A673 (cell line): ENCODE measurements at regions not wholly inside any gene's neighbourhood (a gene's known extent, or its start where the extent isn't known, plus 50 kb on each side); places are given as distances from the start of the nearest gene placed in this dataset.

Experiments used
- EZH2 ChIP-seq: fragments of 200-600 bp; sonication (generic); IDR thresholded peaks from 2 replicates; pipeline ENCODE4 v1.6.1; 2017; ENCODE audit warnings: borderline replicate concordance, low read depth, mild to moderate bottlenecking, mixed read lengths, antibody characterized with exemption, low read length; ENCODE audit not compliant: poor library complexity, severe bottlenecking
- TF ChIP-seq, protein P1 (sequence below): fragments of 300-800, 200-600 bp; sonication (generic); conservative IDR thresholded peaks from 2 replicates; pipeline ENCODE4 v1.5.1; 2017; ENCODE audit warnings: low read depth, mild to moderate bottlenecking, antibody characterized with exemption, low read length, moderate library complexity, mixed read lengths

DNA sequence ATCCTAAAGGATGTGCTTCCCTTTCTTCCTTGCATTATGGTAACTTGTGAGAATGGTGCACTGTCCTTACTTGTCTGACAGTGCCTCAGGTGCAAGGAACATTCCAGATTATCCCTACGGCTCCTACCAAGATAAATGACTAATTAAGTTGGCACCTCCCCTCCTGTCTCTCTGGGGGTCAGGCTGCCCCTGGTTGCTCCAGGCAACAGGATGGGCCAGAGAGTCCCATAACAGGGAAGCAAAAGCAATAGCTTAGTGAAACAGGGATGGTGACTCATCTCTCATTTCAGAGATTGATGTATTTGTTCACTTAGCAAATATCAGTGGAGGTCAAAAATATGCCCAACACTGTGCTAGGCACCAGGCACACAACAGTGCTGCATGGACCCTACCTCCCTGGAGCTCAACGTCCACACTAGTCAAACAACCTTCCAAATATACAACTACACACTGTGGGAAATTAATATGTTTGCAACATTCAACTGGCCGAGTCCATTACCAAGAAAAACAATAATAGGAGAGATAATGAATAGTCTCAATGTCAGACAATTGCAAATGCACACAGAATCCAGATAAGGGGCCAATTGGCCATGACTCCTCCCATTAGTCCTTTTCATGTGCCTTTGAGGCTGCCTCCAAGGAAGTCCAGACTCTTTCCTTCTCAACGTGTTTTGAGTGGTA, 249.0 kb downstream of the TLE3 start:
- TF ChIP-seq, protein P1, sequence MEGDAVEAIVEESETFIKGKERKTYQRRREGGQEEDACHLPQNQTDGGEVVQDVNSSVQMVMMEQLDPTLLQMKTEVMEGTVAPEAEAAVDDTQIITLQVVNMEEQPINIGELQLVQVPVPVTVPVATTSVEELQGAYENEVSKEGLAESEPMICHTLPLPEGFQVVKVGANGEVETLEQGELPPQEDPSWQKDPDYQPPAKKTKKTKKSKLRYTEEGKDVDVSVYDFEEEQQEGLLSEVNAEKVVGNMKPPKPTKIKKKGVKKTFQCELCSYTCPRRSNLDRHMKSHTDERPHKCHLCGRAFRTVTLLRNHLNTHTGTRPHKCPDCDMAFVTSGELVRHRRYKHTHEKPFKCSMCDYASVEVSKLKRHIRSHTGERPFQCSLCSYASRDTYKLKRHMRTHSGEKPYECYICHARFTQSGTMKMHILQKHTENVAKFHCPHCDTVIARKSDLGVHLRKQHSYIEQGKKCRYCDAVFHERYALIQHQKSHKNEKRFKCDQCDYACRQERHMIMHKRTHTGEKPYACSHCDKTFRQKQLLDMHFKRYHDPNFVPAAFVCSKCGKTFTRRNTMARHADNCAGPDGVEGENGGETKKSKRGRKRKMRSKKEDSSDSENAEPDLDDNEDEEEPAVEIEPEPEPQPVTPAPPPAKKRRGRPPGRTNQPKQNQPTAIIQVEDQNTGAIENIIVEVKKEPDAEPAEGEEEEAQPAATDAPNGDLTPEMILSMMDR: no peak
- TF ChIP-seq EZH2: no peak
